ENCODE measurements at regions not wholly inside any gene's neighbourhood (a gene's known extent, or its start where the extent isn't known, plus 50 kb on each side); places are given as distances from the start of the nearest gene placed in this dataset.

- Histone ChIP-seq H3K4me1 (ENCODE audit: insufficient read depth, low read length) (no peaks in the 10 kb centered on the region), H3K4me3 (ENCODE audit: low read length) (no peak overlapping the region), H3K9me2 (replicated peaks; ENCODE audit: low read length) (no peaks in the 10 kb centered on the region), H3K4me2 (ENCODE audit: low read length) (no peak overlapping the region), H3K27ac (ENCODE audit: low read length) (no peak overlapping the region), H3K9ac (ENCODE audit: low read length) (no peak overlapping the region), H3K27me3 (ENCODE audit: low read length) (no peaks in the 10 kb centered on the region), H4K20me1 (ENCODE audit: low read length) (no peaks in the 10 kb centered on the region), H3K79me2 (ENCODE audit: low read length) (no peaks in the 10 kb centered on the region), H3K9me3 (ENCODE audit: low read length) (no peaks in the 10 kb centered on the region), H2AFZ (ENCODE audit: low read length) (no peak overlapping the region), H3F3A (ENCODE audit: low read length, unreplicated experiment) (no peaks in the 10 kb centered on the region), H3K36me3 (ENCODE audit: low read depth, low read length) (no peaks in the 10 kb centered on the region)
- CTCF ChIA-PET = no interaction called here
- no TSS peak for BruUV-seq (replicated peaks)
- POLR2A ChIA-PET (ENCODE audit: unreplicated experiment) = no interaction called here
- DNase-seq = no peak
- ATAC-seq = no peak
- intact Hi-C loops (cut with micrococcal nuclease) = no loop called here
- TF ChIP-seq EZH2phosphoT487 (IDR thresholded peaks at IDR 0.05; ENCODE audit: borderline replicate concordance, low read length) (no peak), CTCF (conservative IDR thresholded peaks at IDR 0.05; ENCODE audit: low read depth, low read length) (no peak), EZH2 (IDR thresholded peaks at IDR 0.05; ENCODE audit: low read length, unreplicated experiment) (no peak)
Observed at GRCh38 chr9:38198140-38198539, 129.1 kb upstream of the SHB start.

- H3K9ac ChIP-seq (ENCODE audit: low read length) = no peak overlapping the region
- H3K9me2 ChIP-seq (replicated peaks; ENCODE audit: low read length) = no peaks in the 10 kb centered on the region
- no peaks in the 10 kb centered on the region for H3K79me2 ChIP-seq (ENCODE audit: low read length)
- intact Hi-C loops (cut with micrococcal nuclease) = no loop called here
- POLR2A ChIA-PET (ENCODE audit: unreplicated experiment) = no interaction called here
- no TSS peak for BruUV-seq (replicated peaks)
- no peak overlapping the region for H3K4me2 ChIP-seq (ENCODE audit: low read length)
- no peak for ATAC-seq
- H3K36me3 ChIP-seq (ENCODE audit: low read depth, low read length) = no peaks in the 10 kb centered on the region
- H3K27me3 ChIP-seq (ENCODE audit: low read length) = no peaks in the 10 kb centered on the region
- no peaks in the 10 kb centered on the region for H3K4me1 ChIP-seq (ENCODE audit: insufficient read depth, low read length)
- no peaks in the 10 kb centered on the region for H3F3A ChIP-seq (ENCODE audit: low read length, unreplicated experiment)
- TF ChIP-seq EZH2 (IDR thresholded peaks at IDR 0.05; ENCODE audit: low read length, unreplicated experiment) (no peak), CTCF (conservative IDR thresholded peaks at IDR 0.05; ENCODE audit: low read depth, low read length) (no peak), EZH2phosphoT487 (IDR thresholded peaks at IDR 0.05; ENCODE audit: borderline replicate concordance, low read length) (no peak)
- H3K27ac ChIP-seq (ENCODE audit: low read length) = no peak overlapping the region
- peak; percentile 35 for DNase-seq
- CTCF ChIA-PET = no interaction called here
- no peaks in the 10 kb centered on the region for H3K9me3 ChIP-seq (ENCODE audit: low read length)
- no peak overlapping the region for H3K4me3 ChIP-seq (ENCODE audit: low read length)
- H2AFZ ChIP-seq (ENCODE audit: low read length) = no peak overlapping the region
- no peaks in the 10 kb centered on the region for H4K20me1 ChIP-seq (ENCODE audit: low read length)
Observed at GRCh38 chr9:38196714-38197113, 127.7 kb upstream of the SHB start.

- Histone ChIP-seq H3K9ac (ENCODE audit: low read length) (no peak overlapping the region), H3F3A (ENCODE audit: low read length, unreplicated experiment) (no peaks in the 10 kb centered on the region), H3K4me1 (ENCODE audit: insufficient read depth, low read length) (no peaks in the 10 kb centered on the region), H3K79me2 (ENCODE audit: low read length) (no peaks in the 10 kb centered on the region), H3K36me3 (ENCODE audit: low read depth, low read length) (no peaks in the 10 kb centered on the region), H3K27ac (ENCODE audit: low read length) (no peak overlapping the region), H3K9me2 (replicated peaks; ENCODE audit: low read length) (no peaks in the 10 kb centered on the region), H3K4me2 (ENCODE audit: low read length) (no peak overlapping the region), H4K20me1 (ENCODE audit: low read length) (no peaks in the 10 kb centered on the region), H2AFZ (ENCODE audit: low read length) (no peak overlapping the region), H3K27me3 (ENCODE audit: low read length) (no peaks in the 10 kb centered on the region), H3K9me3 (ENCODE audit: low read length) (no peaks in the 10 kb centered on the region), H3K4me3 (ENCODE audit: low read length) (no peak overlapping the region)
- TF ChIP-seq EZH2phosphoT487 (IDR thresholded peaks at IDR 0.05; ENCODE audit: borderline replicate concordance, low read length) (no peak), EZH2 (IDR thresholded peaks at IDR 0.05; ENCODE audit: low read length, unreplicated experiment) (no peak), CTCF (conservative IDR thresholded peaks at IDR 0.05; ENCODE audit: low read depth, low read length) (no peak)
- intact Hi-C loops (cut with micrococcal nuclease) = no loop called here
- no peak for DNase-seq
- BruUV-seq (replicated peaks) = no TSS peak
- ChIA-PET POLR2A (ENCODE audit: unreplicated experiment) (no interaction called here), CTCF (no interaction called here)
- ATAC-seq = no peak
Observed at GRCh38 chr9:38195737-38196161, 126.7 kb upstream of the SHB start.

Data from PC-3 (cell line).